SU-DHL-6 (cell line): ENCODE measurements at regions not wholly inside any gene's neighbourhood (a gene's known extent, or its start where the extent isn't known, plus 50 kb on each side); places are given as distances from the start of the nearest gene placed in this dataset.

ENCODE experiments used
- CTCF ChIP-seq: fragments of 200-600 bp; sonication (generic); IDR thresholded peaks from one replicate; pipeline ENCODE4 v1.5.1; 2017; ENCODE audit warnings: antibody characterized with exemption, mild to moderate bottlenecking, low read length, moderate library complexity; ENCODE audit not compliant: insufficient read depth, poor library complexity, severe bottlenecking
- EZH2phosphoT487 ChIP-seq: fragments of 200-600 bp; sonication (generic), shearing (Covaris generic); conservative IDR thresholded peaks from 2 replicates; pipeline ENCODE4 v1.6.1; 2018; ENCODE audit warnings: mild to moderate bottlenecking, antibody characterized with exemption, low read length, moderate library complexity, mixed read lengths

DNA sequence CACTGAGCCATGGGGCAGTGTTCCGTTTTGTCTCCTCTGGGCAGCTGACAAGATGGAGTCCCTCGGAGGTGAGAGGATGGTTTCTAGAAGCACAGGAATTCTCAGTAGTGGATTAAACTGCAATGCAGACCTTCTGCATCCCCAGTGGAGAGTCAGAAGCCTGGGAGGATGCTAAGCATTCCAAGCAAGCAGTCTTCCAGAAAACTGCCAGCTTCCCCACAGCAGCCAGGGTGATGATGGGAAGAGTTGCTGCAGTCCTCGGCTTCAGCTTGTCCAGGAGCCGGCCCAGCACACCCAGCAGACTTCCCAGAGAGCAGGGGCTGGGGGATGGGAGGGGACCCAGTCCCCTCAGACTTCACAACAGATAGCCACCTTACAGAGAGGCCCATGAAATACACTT lies 163.6 kb downstream of the LY86 start:
- TF ChIP-seq CTCF: no peak
- TF ChIP-seq EZH2phosphoT487: no peak
